ENCODE measurements at regions not wholly inside any gene's neighbourhood (a gene's known extent, or its start where the extent isn't known, plus 50 kb on each side); places are given as distances from the start of the nearest gene placed in this dataset.
"Not testable (repeated sequence)": the region's sequence is repeated elsewhere in the genome, so short reads cannot be mapped to it uniquely, and the experiment has no call there.

DNA sequence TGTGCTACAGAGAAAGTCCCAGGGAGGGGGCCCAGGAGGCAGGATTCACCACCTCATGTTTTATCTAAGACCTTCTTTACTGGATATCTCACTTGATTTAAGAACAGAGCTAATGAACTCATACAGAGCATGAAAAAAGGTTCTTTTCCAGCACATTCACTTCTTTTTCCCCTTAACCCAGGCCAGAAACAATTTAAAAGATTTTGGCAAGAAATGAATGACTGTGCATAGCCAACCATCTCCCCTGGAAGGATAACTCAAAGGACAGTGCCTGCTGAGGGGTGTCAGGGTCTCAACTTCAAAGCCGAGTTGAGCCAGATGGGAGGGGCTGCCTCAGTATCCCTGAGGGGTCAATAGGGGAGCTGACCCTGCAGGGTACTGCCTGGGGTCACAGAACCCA is 253.4 kb downstream of the SOD2 start:
- DNase-seq = no peak

GRCh38 chr6:159438106-159438505 is 254.9 kb downstream of the SOD2 start:
- no peak for DNase-seq

GRCh38 chr6:159436581-159436980 is 256.5 kb downstream of the SOD2 start:
- no peak for DNase-seq

DNA sequence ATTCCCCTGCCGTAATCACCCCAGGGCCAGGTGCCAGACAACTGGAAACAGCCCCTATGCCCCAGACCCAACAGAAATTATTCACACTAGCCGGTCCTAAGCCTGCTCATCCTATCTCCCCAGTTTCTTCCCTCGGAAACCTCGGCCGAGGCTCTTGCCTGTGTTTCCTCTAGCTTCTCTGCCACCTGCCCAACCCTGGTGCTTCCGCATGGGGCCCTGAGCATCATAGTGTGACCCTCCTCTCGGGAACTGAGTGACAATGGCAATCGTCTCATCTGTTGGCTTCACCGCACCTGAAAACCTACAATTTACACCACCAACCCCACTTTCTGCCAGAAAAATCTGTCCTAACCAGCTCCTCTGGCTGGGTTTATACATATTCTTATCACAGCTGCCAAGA is 257.3 kb downstream of the SOD2 start:
- no peak for DNase-seq

- DNase-seq = no peak
Measured at GRCh38 chr6:159434410-159434809, 258.6 kb downstream of the SOD2 start.

DNA sequence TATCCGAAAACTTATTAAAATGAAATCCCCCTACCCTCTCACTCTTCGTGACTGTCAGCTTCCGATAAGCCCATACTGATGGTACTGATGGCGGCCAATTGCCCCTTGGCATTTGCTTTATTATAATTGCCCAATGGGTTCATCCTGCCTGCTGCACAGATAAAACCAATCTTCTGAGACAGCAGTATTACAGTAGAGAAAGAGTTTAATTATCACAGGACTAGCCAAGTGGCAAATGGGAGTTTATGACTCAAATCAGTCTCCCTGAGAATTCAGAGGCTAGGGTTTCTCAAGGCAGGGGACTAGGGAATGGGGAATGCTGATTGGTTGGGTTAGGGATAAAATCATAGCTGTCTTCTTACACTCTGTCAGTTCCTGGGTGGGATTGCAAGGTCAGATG is 259.5 kb downstream of the SOD2 start:
- no peak for DNase-seq

- no peak for DNase-seq
Measured at GRCh38 chr6:159431750-159432149, 261.3 kb downstream of the SOD2 start.

- no peak for DNase-seq
Measured at GRCh38 chr6:159430323-159430722, 261.1 kb downstream of the FNDC1 start.

- DNase-seq = no peak
Measured at GRCh38 chr6:159429433-159429832, 260.2 kb downstream of the FNDC1 start.

- DNase-seq = no peak
Measured at GRCh38 chr6:159427771-159428170, 258.6 kb downstream of the FNDC1 start.

- no peak for DNase-seq
Measured at GRCh38 chr6:159427335-159427734, 258.1 kb downstream of the FNDC1 start.

GRCh38 chr6:159425421-159425820 is 256.2 kb downstream of the FNDC1 start:
- DNase-seq = no peak

DNA sequence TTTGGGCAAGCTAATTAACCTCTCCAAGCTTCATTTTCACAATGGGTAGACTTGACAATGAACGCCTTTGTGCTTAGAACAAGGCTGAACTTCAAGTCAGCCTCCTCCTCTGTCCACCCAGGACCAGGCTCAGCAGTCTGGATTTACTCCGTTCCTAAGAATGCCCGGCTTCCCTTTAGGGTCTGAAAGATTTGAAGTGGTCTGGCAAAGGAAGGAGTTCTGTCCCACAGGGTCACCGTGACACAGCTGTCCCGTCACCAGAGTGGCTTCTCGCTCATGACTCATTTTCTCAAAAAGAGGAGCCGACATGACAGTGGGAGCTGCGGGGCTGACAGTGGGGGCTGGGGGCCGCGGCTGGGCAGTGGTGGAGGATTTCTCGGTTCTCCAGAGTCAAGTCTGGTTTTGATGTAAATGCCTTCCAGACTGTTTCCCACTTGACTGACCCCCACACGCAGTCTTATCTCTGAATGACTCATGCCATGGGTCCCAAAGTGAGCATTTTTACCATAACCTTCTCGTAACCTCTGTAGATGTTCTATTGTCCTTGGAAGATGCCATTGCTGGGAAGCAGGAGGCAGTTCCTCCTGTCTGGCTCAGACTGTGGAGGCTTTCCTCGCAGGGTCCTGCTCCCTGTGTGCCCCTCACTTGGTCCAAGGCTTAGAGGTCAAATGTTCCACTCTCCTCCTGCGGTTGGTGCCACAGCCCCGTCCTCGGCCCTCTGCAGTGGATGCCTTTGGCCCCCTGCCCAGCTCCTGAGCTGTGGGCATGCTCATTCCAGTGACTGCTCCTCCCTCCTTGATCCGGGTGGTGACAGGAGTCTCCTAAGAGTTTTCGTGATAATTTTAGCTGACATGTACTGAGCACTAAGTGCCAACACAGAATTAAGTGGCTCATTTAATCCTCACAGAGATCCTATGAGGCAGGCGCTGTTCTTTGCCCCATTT is 253.1 kb downstream of the FNDC1 start:
- no peak for DNase-seq

- DNase-seq = no peak
Measured at GRCh38 chr6:159421586-159421985, 252.4 kb downstream of the FNDC1 start.

DNA sequence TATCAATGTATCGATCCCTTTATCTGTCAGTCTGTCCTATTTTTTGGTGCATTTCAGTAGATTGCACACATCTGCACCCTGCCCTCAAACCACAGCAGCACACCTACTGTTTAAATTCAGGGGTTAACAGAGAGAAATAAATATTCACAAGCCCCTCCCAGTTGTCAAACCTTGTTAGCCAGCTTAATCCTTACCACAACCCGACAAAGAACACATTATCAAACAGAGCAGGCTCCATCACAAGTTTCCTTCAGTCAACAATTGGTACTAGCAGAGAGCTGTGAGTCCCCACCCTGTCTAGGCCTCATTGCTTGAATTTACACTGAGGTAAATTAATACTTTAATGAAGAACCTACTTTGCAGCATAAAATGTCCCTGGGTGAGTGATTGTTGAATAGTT is 249.8 kb downstream of the FNDC1 start:
- DNase-seq = no peak

DNA sequence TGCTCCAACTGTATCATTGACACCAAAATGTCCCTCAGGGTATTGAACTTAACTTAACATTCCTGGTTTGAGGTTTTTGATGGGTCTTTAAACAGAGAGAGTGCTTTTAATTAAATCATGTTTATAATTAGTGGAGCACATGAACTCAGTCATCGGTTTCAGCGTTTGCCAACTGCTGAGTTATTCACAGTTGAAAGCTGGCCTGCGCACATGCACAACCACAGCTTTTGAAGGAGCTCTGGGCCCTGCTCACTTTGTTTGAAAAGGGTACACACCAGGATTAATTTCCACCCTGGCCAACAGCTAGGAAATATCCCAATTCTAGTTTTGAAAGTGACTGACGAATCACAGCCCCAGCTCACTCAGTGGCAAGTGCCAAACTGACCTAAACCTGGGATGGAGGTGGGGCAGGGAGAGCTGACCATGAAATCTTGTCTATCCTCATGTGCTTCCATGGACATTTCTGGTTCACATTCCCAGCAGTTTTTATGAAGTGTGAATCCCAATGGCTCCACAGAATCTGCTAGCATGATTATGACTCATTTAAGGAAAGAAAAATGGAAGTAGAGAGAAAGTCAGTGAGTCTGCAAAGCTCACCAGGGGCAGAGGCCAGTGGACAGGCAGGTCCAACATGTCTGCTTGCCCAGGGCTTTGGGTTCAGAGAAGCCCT is 247.8 kb downstream of the FNDC1 start:
- no peak for DNase-seq

DNA sequence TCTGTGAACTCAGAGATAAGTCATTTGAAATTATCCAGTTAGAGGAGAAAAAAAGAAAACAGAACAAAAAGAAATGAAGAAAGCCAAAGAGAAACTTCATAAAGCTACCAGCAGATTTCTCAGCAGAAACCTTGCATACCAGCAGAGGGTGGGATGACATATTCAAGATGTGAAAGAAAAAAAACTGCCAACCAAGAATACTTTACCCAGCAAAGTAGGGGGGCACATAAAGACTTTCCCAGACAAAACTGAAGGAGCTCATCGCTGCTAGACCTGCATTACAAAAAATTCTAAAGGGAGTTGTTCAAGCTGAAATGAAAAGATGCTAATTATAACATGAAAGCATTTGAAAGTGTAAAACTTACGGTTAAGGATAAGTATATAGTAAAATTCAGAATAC is 246.3 kb downstream of the FNDC1 start:
- DNase-seq = no peak

GRCh38 chr6:159414711-159415110 is 245.5 kb downstream of the FNDC1 start:
- DNase-seq = no peak

DNA sequence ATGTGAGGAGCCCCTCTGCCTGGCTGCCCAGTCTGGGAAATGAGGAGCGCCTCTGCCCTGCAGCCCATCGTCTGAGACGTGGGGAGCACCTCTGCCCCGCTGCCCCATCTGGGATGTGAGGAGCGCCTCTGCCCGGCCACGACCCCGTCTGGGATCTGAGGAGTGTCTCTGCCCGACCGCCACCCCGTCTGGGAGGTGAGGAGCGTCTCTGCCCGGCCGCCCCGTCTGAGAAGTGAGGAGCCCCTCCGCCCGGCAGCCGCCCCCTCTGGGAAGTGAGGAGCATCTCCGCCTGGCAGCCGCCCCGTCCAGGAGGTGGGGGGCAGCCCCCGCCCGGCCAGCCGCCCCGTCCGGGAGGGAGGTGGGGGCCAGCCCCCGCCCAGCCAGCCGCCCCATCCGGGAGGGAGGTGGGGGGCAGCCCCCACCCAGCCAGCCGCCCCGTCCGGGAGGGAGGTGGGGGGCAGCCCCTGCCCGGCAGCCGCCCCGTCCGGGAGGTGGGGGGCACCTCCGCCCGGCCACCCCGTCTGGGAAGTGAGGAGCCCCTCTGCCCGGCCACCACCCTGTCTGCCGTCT is 238.1 kb downstream of the FNDC1 start:
- DNase-seq = not testable (repeated sequence)

DNA sequence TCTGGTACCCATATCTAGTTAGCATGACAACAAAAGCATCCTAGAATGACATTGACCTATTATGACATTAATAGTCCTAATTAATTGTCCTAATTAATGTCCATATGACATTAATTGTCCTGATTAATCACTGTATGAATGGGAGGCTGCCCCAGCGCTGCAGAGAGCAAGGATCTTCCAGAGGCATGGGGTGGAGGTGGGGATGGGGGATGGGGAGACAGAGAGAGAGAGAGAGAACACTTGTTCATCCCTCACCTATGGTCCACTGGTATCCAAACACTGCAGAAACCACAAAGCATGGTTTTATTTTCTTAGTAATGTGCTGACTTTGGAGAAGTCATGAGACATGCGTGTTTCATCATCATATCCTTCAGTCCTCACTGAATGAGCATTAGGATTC is 235.1 kb downstream of the FNDC1 start:
- DNase-seq = no peak

- DNase-seq = no peak
Measured at GRCh38 chr6:159400826-159401225, 231.6 kb downstream of the FNDC1 start.

- DNase-seq = no peak
Measured at GRCh38 chr6:159399751-159400221, 230.6 kb downstream of the FNDC1 start.

DNA sequence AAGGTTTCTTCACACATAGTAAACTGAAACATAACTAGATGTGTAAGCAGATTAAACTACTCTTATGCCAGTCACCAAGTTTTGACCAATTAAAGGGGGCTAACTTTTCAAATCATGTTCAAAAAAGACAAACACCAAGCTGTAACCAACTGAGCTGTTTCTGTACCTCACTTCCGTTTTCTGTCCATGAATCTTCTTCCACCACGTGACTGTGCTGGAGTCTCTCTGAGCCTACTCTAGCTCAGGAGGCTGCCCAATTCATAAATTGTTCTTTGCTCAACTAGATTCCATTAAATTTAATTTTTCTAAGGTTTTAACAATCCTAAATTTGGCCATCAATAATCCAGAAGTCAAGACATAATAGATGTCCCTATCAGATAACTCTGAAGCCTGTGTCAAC is 229.4 kb downstream of the FNDC1 start:
- DNase-seq = no peak

DNA sequence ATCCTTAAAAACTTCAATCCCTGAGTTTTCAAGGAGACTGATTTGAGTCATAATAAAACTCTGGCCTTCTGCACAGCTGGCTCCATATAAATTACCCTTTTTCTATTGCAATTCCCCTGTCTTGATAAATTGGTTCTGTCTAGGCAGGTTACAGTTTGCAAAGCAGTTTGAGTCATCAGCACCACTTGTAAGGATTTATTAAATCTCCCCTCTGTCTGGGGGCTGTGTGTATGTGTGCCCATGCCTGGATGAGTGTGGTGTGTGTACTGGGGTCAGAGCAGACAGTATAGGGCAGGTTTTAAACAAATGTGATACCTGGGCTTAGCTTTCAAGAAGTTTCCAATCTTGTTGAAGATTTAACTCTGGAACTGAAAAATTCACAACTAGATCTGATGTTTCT is 228.6 kb downstream of the FNDC1 start:
- no peak for DNase-seq
